Muscle layer of colon (tissue), 2 donors: ENCODE measurements at regions not wholly inside any gene's neighbourhood (a gene's known extent, or its start where the extent isn't known, plus 50 kb on each side); places are given as distances from the start of the nearest gene placed in this dataset.

Experiments used
- H3K27ac ChIP-seq: one replicate; pipeline ENCODE4 v1.7.0; 2013; ENCODE audit warnings: low read depth, mild to moderate bottlenecking, low read length, moderate library complexity
- H3K27me3 ChIP-seq, 2 donors: one replicate each; pipeline ENCODE4 v1.7.0; 2013; ENCODE audit warnings: low read length in 2 of 2, mild to moderate bottlenecking in 2 of 2; ENCODE audit not compliant: insufficient read depth in 2 of 2, control insufficient read depth in 1 of 2
- H3K36me3 ChIP-seq: one replicate; pipeline ENCODE4 v1.7.0; 2013; ENCODE audit warnings: mild to moderate bottlenecking, low read length; ENCODE audit not compliant: insufficient read depth
- H3K4me1 ChIP-seq: one replicate; pipeline ENCODE4 v1.7.0; 2013; ENCODE audit warnings: mild to moderate bottlenecking, low read length; ENCODE audit not compliant: insufficient read depth
- H3K4me3 ChIP-seq, 2 donors: one replicate each; pipeline ENCODE4 v1.7.0; 2013; ENCODE audit warnings: low read length in 2 of 2, low read depth in 1 of 2, mild to moderate bottlenecking in 1 of 2, moderate library complexity in 1 of 2
- H3K9ac ChIP-seq: one replicate; pipeline ENCODE4 v1.7.0; 2013; ENCODE audit warnings: low read length
- H3K9me3 ChIP-seq: one replicate; pipeline ENCODE4 v1.7.0; 2013; ENCODE audit warnings: mild to moderate bottlenecking, low read length
- donor health status: abdominal sarcoma.
- donor health status: Adenocarcinoma of cecum.

DNA sequence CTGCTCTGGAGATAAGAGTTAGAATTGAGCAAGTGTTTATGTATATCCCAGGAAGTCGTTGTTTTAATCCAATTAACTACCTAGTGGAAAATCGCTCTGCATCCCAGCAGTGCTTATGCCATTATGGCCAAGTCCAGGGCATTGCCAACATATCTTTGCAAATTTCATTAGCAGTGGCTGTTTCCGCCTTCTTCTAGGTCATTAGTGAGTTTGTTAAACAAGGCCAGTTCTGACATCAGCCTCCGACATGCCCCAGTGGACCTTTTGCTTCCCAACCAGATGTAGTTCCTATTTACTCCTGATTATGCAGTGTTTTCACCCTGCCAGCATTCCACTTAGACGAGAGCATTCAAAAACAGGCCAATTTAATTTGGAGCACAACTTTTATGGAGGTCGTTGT, 106.8 kb upstream of the FAM78B start:
- no peak overlapping the region for H3K27ac ChIP-seq
- no peak overlapping the region for H3K9ac ChIP-seq
- no peak overlapping the region for H3K4me3 ChIP-seq
- H3K4me1 ChIP-seq: no peaks in the 10 kb centered on the region
- no peaks in the 10 kb centered on the region for H3K36me3 ChIP-seq
- H3K9me3 ChIP-seq: no peaks in the 10 kb centered on the region
- H3K27me3 ChIP-seq: no peaks in the 10 kb centered on the region

GRCh38 chr1:166282391-166283137, 115.8 kb upstream of the FAM78B start:
- Histone ChIP-seq H3K27me3 (no peaks in the 10 kb centered on the region), H3K36me3 (no peaks in the 10 kb centered on the region), H3K4me1 (no peaks in the 10 kb centered on the region), H3K9ac (no peak overlapping the region), H3K27ac (no peak overlapping the region), H3K9me3 (no peaks in the 10 kb centered on the region), H3K4me3 (no peak overlapping the region)

GRCh38 chr1:166283190-166283589, 116.4 kb upstream of the FAM78B start:
- Histone ChIP-seq H3K27me3 (no peaks in the 10 kb centered on the region), H3K27ac (no peak overlapping the region)

GRCh38 chr1:166283600-166283999, 116.8 kb upstream of the FAM78B start:
- Histone ChIP-seq H3K36me3 (no peaks in the 10 kb centered on the region), H3K9ac (no peak overlapping the region), H3K27me3 (no peaks in the 10 kb centered on the region), H3K9me3 (no peaks in the 10 kb centered on the region), H3K27ac (no peak overlapping the region), H3K4me1 (no peaks in the 10 kb centered on the region), H3K4me3 (no peak overlapping the region)

More at GRCh38 chr1:166283190-166283589, 116.4 kb upstream of the FAM78B start:
- H3K4me3 ChIP-seq: no peak overlapping the region
- H3K9me3 ChIP-seq: no peaks in the 10 kb centered on the region
- no peak overlapping the region for H3K9ac ChIP-seq
- H3K4me1 ChIP-seq: no peaks in the 10 kb centered on the region
- no peaks in the 10 kb centered on the region for H3K36me3 ChIP-seq

- no peaks in the 10 kb centered on the region for H3K27me3 ChIP-seq
- H3K4me3 ChIP-seq: no peak overlapping the region
- no peaks in the 10 kb centered on the region for H3K4me1 ChIP-seq
- H3K36me3 ChIP-seq: no peaks in the 10 kb centered on the region
- H3K27ac ChIP-seq: no peak overlapping the region
- no peak overlapping the region for H3K9ac ChIP-seq
- H3K9me3 ChIP-seq: no peaks in the 10 kb centered on the region
These were observed 122.7 kb upstream of the FAM78B start for GRCh38 chr1:166289309-166290050.

- no peaks in the 10 kb centered on the region for H3K4me1 ChIP-seq
- H3K36me3 ChIP-seq: no peaks in the 10 kb centered on the region
- no peak overlapping the region for H3K27ac ChIP-seq
- H3K27me3 ChIP-seq: no peaks in the 10 kb centered on the region
- no peak overlapping the region for H3K9ac ChIP-seq
- H3K4me3 ChIP-seq: no peak overlapping the region
- H3K9me3 ChIP-seq: no peaks in the 10 kb centered on the region
These were observed 128.9 kb upstream of the FAM78B start for GRCh38 chr1:166295656-166296055.

- Histone ChIP-seq H3K27me3 (no peaks in the 10 kb centered on the region), H3K9ac (no peak overlapping the region), H3K4me1 (no peaks in the 10 kb centered on the region), H3K27ac (no peak overlapping the region), H3K4me3 (no peak overlapping the region), H3K36me3 (no peaks in the 10 kb centered on the region), H3K9me3 (no peaks in the 10 kb centered on the region)
These were observed 131.2 kb upstream of the FAM78B start for GRCh38 chr1:166297993-166298392.

DNA sequence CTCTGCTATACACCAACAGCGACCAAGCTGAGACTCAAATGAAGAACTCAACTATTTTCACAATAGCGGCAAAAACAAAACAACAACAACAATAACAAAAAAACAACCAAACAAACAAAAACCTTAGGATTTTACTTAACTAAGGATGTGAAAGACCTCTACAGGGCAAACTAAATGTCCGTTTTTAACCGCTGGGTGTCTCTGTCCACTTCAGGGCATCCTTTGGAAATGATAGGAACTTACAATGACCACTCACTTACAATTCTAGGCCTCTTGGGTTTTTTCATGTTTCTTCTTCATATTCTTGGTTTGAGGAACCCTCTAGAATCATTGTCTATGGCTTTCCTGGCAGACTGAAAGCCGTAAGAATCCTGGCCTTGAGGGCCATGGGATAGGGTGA, 134.0 kb upstream of the FAM78B start:
- Histone ChIP-seq H3K9me3 (no peaks in the 10 kb centered on the region), H3K4me1 (no peaks in the 10 kb centered on the region), H3K27ac (no peak overlapping the region), H3K27me3 (no peaks in the 10 kb centered on the region), H3K4me3 (no peak overlapping the region), H3K36me3 (no peaks in the 10 kb centered on the region), H3K9ac (no peak overlapping the region)

GRCh38 chr1:166302989-166303758, 136.4 kb upstream of the FAM78B start:
- Histone ChIP-seq H3K9ac (no peak overlapping the region), H3K27me3 (no peaks in the 10 kb centered on the region), H3K27ac (no peak overlapping the region), H3K4me3 (no peak overlapping the region), H3K4me1 (no peaks in the 10 kb centered on the region), H3K36me3 (no peaks in the 10 kb centered on the region), H3K9me3 (no peaks in the 10 kb centered on the region)

DNA sequence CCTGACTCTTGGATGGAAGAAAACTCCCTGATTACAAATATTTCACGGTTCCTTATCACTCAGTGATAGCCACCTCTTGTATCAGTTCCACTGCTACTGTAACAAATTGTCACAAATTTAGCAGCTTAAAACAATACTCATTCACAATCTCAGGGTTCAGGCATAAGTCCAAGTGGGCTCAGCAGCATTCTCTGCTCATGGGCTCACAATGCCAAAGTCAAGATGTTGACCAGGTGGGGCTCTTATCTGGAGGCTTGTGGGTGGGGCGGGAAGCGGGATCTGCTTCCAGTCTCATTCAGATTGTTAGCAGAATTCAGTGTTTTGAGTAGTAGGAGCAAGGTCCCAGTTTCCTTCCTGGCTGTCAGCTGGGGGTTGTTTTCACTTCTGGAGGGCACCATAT, 137.3 kb upstream of the FAM78B start:
- Histone ChIP-seq H3K4me3 (no peak overlapping the region), H3K36me3 (no peaks in the 10 kb centered on the region), H3K27me3 (no peaks in the 10 kb centered on the region), H3K27ac (no peak overlapping the region), H3K9ac (no peak overlapping the region), H3K9me3 (no peaks in the 10 kb centered on the region), H3K4me1 (no peaks in the 10 kb centered on the region)

- H3K27me3 ChIP-seq: no peaks in the 10 kb centered on the region
- H3K4me1 ChIP-seq: no peaks in the 10 kb centered on the region
- H3K36me3 ChIP-seq: no peaks in the 10 kb centered on the region
- no peak overlapping the region for H3K27ac ChIP-seq
- H3K9me3 ChIP-seq: no peaks in the 10 kb centered on the region
- H3K4me3 ChIP-seq: no peak overlapping the region
- H3K9ac ChIP-seq: no peak overlapping the region
These were observed 138.6 kb upstream of the FAM78B start for GRCh38 chr1:166305371-166305770.
